ENCODE measurements at regions not wholly inside any gene's neighbourhood (a gene's known extent, or its start where the extent isn't known, plus 50 kb on each side); places are given as distances from the start of the nearest gene placed in this dataset.
A peak's percentile ranks its signal among the peaks of the same experiment; 100 is the strongest.
"Not testable (repeated sequence)": the region's sequence is repeated elsewhere in the genome, so short reads cannot be mapped to it uniquely, and the experiment has no call there.

DNA sequence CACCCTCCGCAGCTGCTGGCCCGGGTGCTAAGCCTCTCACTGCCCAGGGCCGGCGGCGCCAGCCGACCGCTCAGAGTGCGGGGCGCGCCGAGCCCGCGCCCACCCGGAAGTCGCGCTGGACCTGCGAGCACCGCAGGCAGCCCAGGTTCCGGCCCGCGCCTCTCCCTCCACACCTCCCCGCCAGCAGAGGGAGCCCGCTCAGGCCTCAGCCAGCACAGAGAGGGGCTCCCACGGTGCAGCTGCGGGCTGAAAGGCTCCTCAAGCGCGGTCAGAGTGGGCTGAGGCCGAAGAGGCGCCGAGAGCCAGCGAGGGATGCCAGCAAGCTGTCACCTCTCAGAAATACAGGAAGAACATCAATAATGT is 202.0 kb upstream of the C1QTNF3 start:
- H3K4me1 ChIP-seq; DNase-seq (ENCODE audit: low spot score in 2 of 2); H3K27me3 ChIP-seq; H3K9me3 ChIP-seq; H3K36me3 ChIP-seq: not testable (repeated sequence)
- Histone ChIP-seq H3K27ac (peak overlapping the region; percentile 92), H3K4me3 (peak overlapping the region; percentile 59)
- no CpG with 5 or more reads among the region's 31 CpGs for WGBS

DNA sequence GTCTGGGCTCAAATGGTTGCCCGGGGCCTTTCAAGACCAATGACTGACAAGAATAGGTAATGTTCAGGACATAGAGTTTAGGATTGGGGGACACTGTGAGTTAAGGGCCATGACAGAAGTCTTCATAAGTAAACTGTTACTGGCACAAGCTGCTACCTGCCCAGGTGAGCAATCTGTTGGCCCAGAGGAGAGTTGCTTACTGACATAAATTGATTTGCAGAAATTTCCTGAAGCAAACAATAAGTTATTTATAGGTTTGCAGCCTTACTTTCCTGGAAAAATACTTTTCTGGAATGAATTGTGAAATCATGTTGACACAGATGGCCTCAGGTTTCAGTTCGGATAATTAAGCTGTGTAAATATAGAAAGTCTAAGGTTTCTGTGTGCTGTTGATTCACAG is 202.8 kb upstream of the C1QTNF3 start:
- DNase-seq (ENCODE audit: low spot score in 2 of 2); H3K36me3 ChIP-seq; H3K27me3 ChIP-seq; H3K9me3 ChIP-seq; H3K4me1 ChIP-seq: not testable (repeated sequence)
- H3K4me3 ChIP-seq: peak overlapping the region; percentile 34
- WGBS: 24% methylated on average over 2 of the region's 2 CpGs
- H3K27ac ChIP-seq: peak overlapping the region; percentile 69

DNA sequence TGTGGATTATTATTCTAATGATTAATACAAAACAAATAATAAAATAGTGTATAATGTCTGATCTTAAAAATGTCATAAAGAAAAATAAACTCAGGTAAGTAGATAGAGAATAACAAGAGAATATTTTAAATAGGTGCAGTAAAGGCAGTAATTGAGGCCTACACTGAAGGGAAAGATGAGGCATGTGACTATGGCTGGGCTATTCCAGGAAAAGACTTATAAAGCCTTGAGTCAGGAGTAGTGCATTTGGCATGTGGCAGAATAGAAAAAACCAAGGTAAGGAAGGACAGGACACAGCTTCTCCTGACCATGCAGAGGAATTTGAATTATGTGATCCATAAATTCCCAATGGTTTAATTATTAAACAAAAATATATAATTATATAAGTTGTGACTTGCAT is 215.6 kb upstream of the C1QTNF3 start:
- H3K27ac ChIP-seq; DNase-seq (ENCODE audit: low spot score in 2 of 2); H3K36me3 ChIP-seq; H3K27me3 ChIP-seq; H3K4me1 ChIP-seq; H3K9me3 ChIP-seq; H3K4me3 ChIP-seq: not testable (repeated sequence)

DNA sequence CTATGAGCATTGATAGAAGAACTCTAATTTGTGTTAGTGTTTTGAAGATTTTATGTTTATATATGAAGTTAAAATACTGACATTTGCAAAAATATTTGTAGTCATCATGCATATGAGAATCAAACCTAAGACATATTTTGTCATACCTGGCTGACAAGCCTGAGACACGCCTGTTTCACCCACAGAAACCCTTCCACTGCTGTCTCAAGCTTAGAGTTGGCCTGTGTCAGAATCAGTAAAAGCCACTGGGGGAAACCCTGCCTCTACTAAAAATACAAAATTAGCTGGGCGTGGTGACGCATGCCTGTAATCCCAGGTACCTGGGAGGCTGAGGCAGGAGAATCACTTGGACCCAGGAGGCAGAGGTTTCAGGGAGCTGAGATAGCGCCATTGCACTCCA is 218.0 kb upstream of the C1QTNF3 start:
- H3K27ac ChIP-seq; H3K4me1 ChIP-seq; DNase-seq (ENCODE audit: low spot score in 2 of 2); H3K4me3 ChIP-seq; H3K36me3 ChIP-seq; H3K9me3 ChIP-seq; H3K27me3 ChIP-seq: not testable (repeated sequence)
- 75% methylated on average over 1 of the region's 4 CpGs for WGBS

DNA sequence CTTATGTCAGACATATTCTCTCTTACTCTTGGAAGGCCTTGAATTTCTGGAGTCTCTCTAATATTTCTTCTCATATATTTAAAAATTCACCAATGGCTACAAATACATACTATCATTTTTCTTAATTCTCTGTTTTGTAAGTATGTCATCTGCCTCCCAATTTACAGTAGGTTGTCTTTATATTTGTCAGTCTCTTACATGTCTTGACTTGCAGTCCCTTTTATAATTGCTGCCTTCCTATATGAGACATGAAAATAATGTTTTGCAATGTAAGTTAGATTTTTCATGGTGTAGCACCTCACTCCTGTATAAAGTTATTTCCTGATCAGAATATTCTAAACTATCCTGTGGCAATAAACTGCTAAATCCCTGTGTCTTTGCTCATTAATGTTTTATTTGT is 223.1 kb upstream of the C1QTNF3 start:
- not testable (repeated sequence) for H3K9me3 ChIP-seq; DNase-seq (ENCODE audit: low spot score in 2 of 2); H3K27me3 ChIP-seq; H3K27ac ChIP-seq; H3K4me3 ChIP-seq; H3K36me3 ChIP-seq; H3K4me1 ChIP-seq

DNA sequence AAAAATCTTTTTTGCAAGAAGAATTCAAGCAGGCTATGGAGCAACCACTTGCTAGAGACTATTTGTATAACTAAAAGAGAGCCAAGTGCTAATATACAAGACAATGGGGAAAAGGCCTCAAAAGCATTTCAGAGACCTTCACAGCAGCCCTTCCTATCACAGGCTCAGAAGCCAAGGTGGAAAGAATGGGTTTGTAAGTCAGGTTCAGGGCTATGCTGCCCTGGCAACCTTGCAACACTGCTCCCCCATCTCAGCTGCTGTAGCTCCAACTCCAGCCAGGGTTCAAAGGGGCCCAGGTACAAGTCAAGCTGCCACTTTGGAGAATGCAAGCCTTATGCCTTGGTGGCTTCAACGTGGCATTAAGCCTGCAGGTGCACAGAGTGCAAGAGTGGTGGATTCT is 253.7 kb upstream of the C1QTNF3 start:
- WGBS: 0% methylated on average over 1 of the region's 1 CpG
- not testable (repeated sequence) for H3K9me3 ChIP-seq

DNA sequence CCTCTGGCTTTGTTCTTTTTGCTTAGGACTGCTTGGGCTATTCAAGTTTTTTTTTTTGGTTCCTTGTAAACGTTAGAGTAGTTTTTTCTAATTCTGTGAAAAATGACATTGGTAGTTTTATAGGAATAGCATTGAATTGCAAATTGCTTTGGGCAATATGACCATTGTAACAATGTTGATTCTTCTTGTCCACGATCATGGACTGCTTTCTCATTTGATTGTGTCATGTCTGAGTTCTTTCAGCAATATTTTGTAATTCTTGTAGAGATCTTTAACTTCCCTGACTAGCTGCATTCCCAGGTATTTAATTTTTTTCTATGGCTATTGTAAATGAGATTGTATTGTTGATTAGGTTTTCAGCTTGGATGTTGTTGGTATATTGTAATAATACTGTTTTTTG is 286.2 kb upstream of the C1QTNF3 start:
- WGBS: 71% methylated on average over 2 of the region's 2 CpGs
- H3K27ac ChIP-seq; H3K4me1 ChIP-seq; DNase-seq (ENCODE audit: low spot score in 2 of 2); H3K9me3 ChIP-seq; H3K36me3 ChIP-seq; H3K27me3 ChIP-seq; H3K4me3 ChIP-seq: not testable (repeated sequence)

More for the DNA sequence above, 253.7 kb upstream of the C1QTNF3 start:
- not testable (repeated sequence) for H3K4me3 ChIP-seq; H3K4me1 ChIP-seq; H3K27me3 ChIP-seq; DNase-seq (ENCODE audit: low spot score in 2 of 2); H3K36me3 ChIP-seq; H3K27ac ChIP-seq

DNA sequence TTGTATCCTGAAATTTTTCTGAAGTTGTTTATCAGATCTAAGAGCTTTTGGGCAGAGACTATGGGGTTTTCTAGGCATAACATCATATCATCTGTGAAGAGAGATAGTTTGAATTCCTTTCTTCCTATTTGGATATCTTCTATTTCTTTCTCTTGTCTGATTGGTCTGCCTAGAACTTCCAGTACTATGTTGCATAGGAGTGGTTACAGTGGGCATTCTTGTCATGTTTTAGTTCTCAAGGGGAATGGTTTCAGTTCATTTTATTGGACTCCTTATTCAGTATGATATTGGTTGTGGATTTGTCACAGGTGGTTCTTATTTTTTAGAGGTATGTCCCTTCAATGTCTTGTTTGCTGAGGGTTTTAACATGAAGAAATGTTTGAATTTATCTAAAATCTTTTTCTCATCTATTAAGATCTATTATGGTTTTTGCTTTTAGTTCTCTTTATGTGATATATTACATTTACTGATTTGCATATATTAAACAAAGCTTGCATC is 286.6 kb upstream of the C1QTNF3 start:
- not testable (repeated sequence) for H3K27me3 ChIP-seq; H3K4me3 ChIP-seq; H3K36me3 ChIP-seq; H3K9me3 ChIP-seq; H3K4me1 ChIP-seq; H3K27ac ChIP-seq; DNase-seq (ENCODE audit: low spot score in 2 of 2)

DNA sequence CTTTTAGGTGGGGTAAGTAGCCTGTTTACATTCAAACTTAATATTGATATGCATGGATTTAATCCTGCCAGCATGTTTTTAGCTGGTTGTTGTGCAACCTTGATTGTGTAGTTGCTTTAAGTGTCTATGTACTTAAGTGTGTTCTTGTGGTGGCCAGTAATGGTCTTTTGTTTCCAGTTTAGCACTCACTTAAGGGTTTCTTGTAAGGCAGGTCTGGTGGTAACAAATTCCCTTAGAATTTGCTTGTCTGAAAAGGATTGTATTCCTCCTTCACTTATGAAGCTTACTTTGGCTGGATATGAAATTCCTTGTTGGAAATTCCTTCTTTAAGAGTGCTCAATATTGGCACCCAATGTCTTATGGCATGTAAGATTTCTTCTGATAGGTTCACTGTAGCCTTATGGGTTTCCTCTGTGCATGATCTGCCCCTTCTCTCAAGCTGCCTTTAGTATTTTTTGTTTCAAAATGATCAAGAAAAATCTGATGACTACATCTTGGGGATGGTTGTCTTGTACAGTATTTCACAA is 289.0 kb upstream of the C1QTNF3 start:
- H3K4me3 ChIP-seq; DNase-seq (ENCODE audit: low spot score in 2 of 2); H3K36me3 ChIP-seq; H3K27me3 ChIP-seq; H3K4me1 ChIP-seq; H3K9me3 ChIP-seq; H3K27ac ChIP-seq: not testable (repeated sequence)

DNA sequence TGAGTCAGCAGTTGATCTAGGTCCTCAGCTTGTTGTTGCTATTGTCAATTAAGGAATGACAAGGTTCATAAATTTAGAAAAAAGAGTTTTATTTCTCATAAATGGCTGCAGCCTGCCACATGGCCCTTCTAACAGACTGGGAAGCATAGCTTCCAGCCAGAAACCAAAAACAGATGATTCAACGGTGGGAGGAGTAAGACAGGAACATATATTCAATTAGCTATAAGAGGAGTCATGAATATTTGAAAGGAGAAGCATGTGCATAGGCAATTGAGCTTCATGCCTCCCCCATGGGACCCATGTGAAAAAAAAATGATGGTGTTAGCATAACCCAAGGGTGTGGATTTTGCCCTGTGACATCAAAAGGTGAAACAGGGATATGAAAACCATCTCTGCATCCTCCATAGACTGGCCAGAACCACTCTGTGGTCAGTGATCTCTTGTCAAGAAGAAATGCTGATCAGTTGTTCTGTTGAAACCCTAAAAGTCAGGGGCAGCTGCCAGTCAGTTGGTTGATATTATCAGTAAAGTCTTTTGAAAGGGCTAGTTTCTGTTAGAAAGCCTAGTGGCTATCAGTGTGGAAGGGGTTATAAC is 296.5 kb upstream of the C1QTNF3 start:
- 36% methylated on average over 1 of the region's 1 CpG for WGBS
- H3K27me3 ChIP-seq; H3K9me3 ChIP-seq; H3K27ac ChIP-seq; DNase-seq (ENCODE audit: low spot score in 2 of 2); H3K4me3 ChIP-seq; H3K36me3 ChIP-seq; H3K4me1 ChIP-seq: not testable (repeated sequence)

DNA sequence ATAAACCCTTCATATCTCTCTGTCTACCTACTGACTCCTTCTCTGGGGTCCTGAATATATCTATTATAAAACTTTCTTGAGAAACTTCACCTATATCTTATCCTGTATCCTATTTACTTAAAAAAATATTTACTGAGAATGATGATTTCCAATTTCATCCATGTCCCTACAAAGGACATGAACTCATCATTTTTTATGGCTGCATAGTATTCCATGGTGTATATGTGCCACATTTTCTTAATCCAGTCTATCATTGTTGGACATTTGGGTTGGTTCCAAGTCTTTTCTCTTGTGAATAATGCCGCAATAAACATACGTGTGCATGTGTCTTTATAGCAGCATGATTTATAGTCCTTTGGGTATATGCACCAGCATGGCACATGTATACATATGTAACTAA is 301.7 kb upstream of the RAI14 start:
- H3K36me3 ChIP-seq; DNase-seq (ENCODE audit: low spot score in 2 of 2); H3K4me3 ChIP-seq; H3K27ac ChIP-seq; H3K4me1 ChIP-seq; H3K9me3 ChIP-seq; H3K27me3 ChIP-seq: not testable (repeated sequence)
- 35% methylated on average over 2 of the region's 2 CpGs for WGBS

DNA sequence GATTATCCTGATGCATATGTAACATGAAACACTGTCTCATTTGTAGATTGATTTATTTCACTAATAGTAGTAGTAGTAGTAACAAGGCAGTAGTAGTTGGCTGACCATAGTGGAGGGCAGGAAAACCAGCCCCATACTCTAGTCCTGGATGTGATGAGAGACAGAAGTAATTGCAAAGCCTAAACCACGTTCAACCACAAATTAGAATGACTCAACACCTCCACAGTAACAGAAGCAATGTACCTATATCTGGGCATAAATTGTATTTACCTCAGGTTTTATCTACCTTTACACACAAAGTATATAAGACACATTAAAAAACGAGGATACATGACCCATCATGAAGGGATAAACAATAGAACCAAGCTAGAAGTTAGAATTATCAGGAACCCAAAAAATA is 284.7 kb upstream of the RAI14 start:
- not testable (repeated sequence) for H3K4me3 ChIP-seq; H3K36me3 ChIP-seq; DNase-seq (ENCODE audit: low spot score in 2 of 2); H3K4me1 ChIP-seq; H3K27me3 ChIP-seq; H3K9me3 ChIP-seq; H3K27ac ChIP-seq
- whole genome bisulfite sequencing: 58% methylated on average over 2 of the region's 2 CpGs

DNA sequence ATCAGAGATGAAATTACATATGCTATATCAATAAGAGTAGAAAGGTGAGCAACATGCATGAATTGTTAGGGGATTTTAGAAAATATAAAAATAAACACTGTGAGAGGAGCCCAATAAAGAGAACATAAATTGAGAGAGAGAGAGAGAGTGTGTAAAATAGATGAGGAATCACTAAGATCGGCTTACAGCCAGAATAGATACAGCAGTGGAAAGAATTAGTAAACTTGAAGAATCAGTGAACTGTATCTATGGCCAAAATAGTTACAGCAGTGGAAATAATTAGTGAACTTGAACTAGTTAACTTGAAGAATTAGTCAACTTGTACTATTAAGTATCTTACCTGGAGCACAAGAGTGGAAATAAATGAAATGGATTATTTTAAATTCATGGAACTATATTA is 284.3 kb upstream of the RAI14 start:
- H3K9me3 ChIP-seq; H3K27me3 ChIP-seq; DNase-seq (ENCODE audit: low spot score in 2 of 2); H3K4me1 ChIP-seq; H3K27ac ChIP-seq; H3K4me3 ChIP-seq; H3K36me3 ChIP-seq: not testable (repeated sequence)
- WGBS: 62% methylated on average over 1 of the region's 1 CpG

DNA sequence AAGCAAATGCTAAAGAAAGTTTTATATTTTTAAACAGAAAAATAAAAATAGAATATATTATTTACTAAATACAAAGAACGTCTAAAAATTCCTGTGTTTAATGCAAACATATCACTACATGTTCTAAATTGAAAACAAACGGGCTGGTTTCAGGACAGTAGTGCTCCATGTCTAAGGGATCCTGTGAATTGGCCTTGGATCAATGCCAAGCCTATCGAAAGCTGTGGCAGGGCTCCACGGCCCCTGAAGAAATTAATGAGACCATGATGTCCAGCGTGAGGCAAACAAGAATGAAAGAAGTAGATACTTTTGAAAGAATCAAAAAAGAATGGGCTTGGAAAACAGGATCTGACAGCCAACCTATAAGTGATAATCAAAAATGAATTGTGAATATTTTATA is 283.4 kb upstream of the RAI14 start:
- H3K27ac ChIP-seq; H3K4me1 ChIP-seq; H3K27me3 ChIP-seq; H3K4me3 ChIP-seq; DNase-seq (ENCODE audit: low spot score in 2 of 2); H3K36me3 ChIP-seq; H3K9me3 ChIP-seq: not testable (repeated sequence)
- WGBS: 31% methylated on average over 5 of the region's 5 CpGs

DNA sequence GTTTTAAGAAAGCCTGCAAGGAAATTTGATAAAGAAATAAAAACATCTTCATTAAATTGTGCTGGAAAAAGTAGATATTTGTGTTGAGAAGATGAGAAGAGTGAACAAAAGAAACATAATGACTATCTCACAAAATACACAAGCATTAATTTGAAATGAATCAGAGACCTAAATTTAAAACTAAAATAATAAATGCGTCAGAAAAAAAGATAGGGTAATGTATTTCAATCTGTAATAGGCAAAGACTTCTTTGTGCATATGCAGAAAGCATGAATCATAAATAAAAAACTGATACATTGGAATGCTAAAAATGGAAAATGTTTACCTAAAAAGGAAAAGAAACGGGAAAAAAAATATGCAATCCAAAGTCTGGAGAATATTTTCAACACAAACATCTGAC is 278.5 kb upstream of the RAI14 start:
- not testable (repeated sequence) for H3K4me1 ChIP-seq; H3K9me3 ChIP-seq; H3K4me3 ChIP-seq; H3K36me3 ChIP-seq; DNase-seq (ENCODE audit: low spot score in 2 of 2); H3K27me3 ChIP-seq; H3K27ac ChIP-seq
- WGBS: 56% methylated on average over 2 of the region's 2 CpGs

Data from suprapubic skin (tissue), 4 donors.